ENCODE measurements at regions not wholly inside any gene's neighbourhood (a gene's known extent, or its start where the extent isn't known, plus 50 kb on each side); places are given as distances from the start of the nearest gene placed in this dataset.
"Not testable (repeated sequence)": the region's sequence is repeated elsewhere in the genome, so short reads cannot be mapped to it uniquely, and the experiment has no call there.

- no peak for DNase-seq (ENCODE audit: extremely low read depth, low read depth)
- H3K4me3 ChIP-seq (replicated peaks; ENCODE audit: low read depth, low read length): no peak overlapping the region
- no peak for TF ChIP-seq CTCF (IDR thresholded peaks at IDR 0.05; ENCODE audit: low read depth, low read length, missing control alignments)
These were observed 303.9 kb downstream of the SDHAF3 start for GRCh38 chr7:97421307-97421930.

- no peak for DNase-seq (ENCODE audit: extremely low read depth, low read depth)
- H3K4me3 ChIP-seq (replicated peaks; ENCODE audit: low read depth, low read length): no peak overlapping the region
- TF ChIP-seq CTCF (IDR thresholded peaks at IDR 0.05; ENCODE audit: low read depth, low read length, missing control alignments): no peak
These were observed 304.5 kb downstream of the SDHAF3 start for GRCh38 chr7:97422046-97422445.

GRCh38 chr7:97430006-97430405, 301.9 kb upstream of the TAC1 start:
- no peak overlapping the region for H3K4me3 ChIP-seq (replicated peaks; ENCODE audit: low read depth, low read length)
- DNase-seq (ENCODE audit: extremely low read depth, low read depth): no peak
- no peak for TF ChIP-seq CTCF (IDR thresholded peaks at IDR 0.05; ENCODE audit: low read depth, low read length, missing control alignments)

- DNase-seq (ENCODE audit: extremely low read depth, low read depth): no peak
- TF ChIP-seq CTCF (IDR thresholded peaks at IDR 0.05; ENCODE audit: low read depth, low read length, missing control alignments): no peak
These were observed 292.2 kb upstream of the TAC1 start for GRCh38 chr7:97439637-97440214.

GRCh38 chr7:97446361-97446760, 285.5 kb upstream of the TAC1 start:
- no peak for DNase-seq (ENCODE audit: extremely low read depth, low read depth)
- H3K4me3 ChIP-seq (replicated peaks; ENCODE audit: low read depth, low read length): no peak overlapping the region
- TF ChIP-seq CTCF (IDR thresholded peaks at IDR 0.05; ENCODE audit: low read depth, low read length, missing control alignments): no peak

More at GRCh38 chr7:97439637-97440214, 292.2 kb upstream of the TAC1 start:
- no peak overlapping the region for H3K4me3 ChIP-seq (replicated peaks; ENCODE audit: low read depth, low read length)

GRCh38 chr7:97449448-97449847, 282.4 kb upstream of the TAC1 start:
- not testable (repeated sequence) for H3K4me3 ChIP-seq (replicated peaks; ENCODE audit: low read depth, low read length); DNase-seq (ENCODE audit: extremely low read depth, low read depth)

- H3K4me3 ChIP-seq (replicated peaks; ENCODE audit: low read depth, low read length): no peak overlapping the region
- no peak for TF ChIP-seq CTCF (IDR thresholded peaks at IDR 0.05; ENCODE audit: low read depth, low read length, missing control alignments)
- DNase-seq (ENCODE audit: extremely low read depth, low read depth): no peak
These were observed 281.4 kb upstream of the TAC1 start for GRCh38 chr7:97450516-97450915.

Measured in HFF-Myc (cell line).